ENCODE measurements at regions not wholly inside any gene's neighbourhood (a gene's known extent, or its start where the extent isn't known, plus 50 kb on each side); places are given as distances from the start of the nearest gene placed in this dataset.

DNA sequence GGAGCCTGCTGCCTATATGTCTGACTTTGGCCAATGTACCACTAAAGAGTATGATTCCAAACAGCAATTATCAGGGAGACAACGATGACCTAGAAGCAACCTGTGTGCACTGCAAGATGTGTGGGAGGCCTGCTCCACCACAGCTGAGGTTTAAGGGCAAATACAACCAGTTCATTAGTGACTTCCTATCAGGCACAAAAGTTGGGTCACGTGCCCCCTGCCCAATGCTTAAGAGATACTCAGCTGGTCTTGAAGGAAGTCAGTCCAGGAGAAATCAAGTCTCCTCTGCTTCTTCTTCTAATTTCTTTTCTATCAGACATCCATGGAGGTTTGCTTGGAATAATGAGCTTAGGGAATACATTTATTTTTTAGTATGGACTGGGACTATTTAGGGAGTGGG lies 296.0 kb downstream of the HLX start:
- ChIA-PET SMC1A (ENCODE audit: uncharacterized antibody, unreplicated experiment) (interaction anchor here (0.6 to 4.3 kb wide), 15 partner anchors 11 to 303 kb away, joined by 3 to 28 read pairs (median 4); partner anchors contain the start of gene HLX), RAD21 (ENCODE audit: unreplicated experiment) (interaction anchor here (1.4 to 3.3 kb wide), 3 partner anchors 8 to 260 kb away, joined by 4 to 17 read pairs (median 4); no protein-coding TSS in a partner anchor), POLR2A (interaction anchor here (1.0 kb wide), 1 partner anchor 11 kb away, joined by 6 read pairs; no protein-coding TSS in a partner anchor), CTCF (interaction anchor here (0.7 to 2.7 kb wide), 6 partner anchors 9 to 106 kb away, joined by 3 to 17 read pairs (median 4); no protein-coding TSS in a partner anchor)
- intact Hi-C loops (cut with micrococcal nuclease; ENCODE audit: unreplicated experiment) (no loop called here), in situ Hi-C loops (cut with MboI) (no loop called here)
- Histone ChIP-seq H3K9ac (ENCODE audit: control insufficient read depth, insufficient read depth, low read length) (no peak overlapping the region), H3K27ac (ENCODE audit: control insufficient read depth, insufficient read depth) (no peak overlapping the region), H3K4me3 (no peak overlapping the region), H4K20me1 (ENCODE audit: control insufficient read depth, insufficient read depth) (no peaks in the 10 kb centered on the region), H3K79me2 (ENCODE audit: control insufficient read depth, insufficient read depth, low read length) (no peaks in the 10 kb centered on the region), H3K27me3 (replicated peaks in 1 of 2; ENCODE audit: control insufficient read depth in 2 of 2, insufficient read depth in 2 of 2, low read length in 1 of 2) (no peaks in the 10 kb centered on the region; a peak in 1 of 4 replicates), H3K9me3 (replicated peaks; ENCODE audit: control insufficient read depth, insufficient read depth, low read length) (no peaks in the 10 kb centered on the region; the same call in 1 of the 3 replicates), H3K4me2 (ENCODE audit: control insufficient read depth, insufficient read depth) (no peak overlapping the region), H3K36me3 (ENCODE audit: control insufficient read depth in 2 of 2, insufficient read depth in 2 of 2, low read length in 1 of 2) (no peaks in the 10 kb centered on the region), H2AFZ (ENCODE audit: control insufficient read depth, low read depth, low read length) (no peak overlapping the region), H3K4me1 (ENCODE audit: control insufficient read depth, insufficient read depth, low read length) (no peaks in the 10 kb centered on the region)
- DNase-seq (ENCODE audit: low read depth, low spot score): no peak
- FAIRE-seq: no peak
- no TSS peak for BruUV-seq (replicated peaks)
- WGBS (ENCODE audit: insufficient coverage, insufficient replicate concordance, low lambda C conversion rate, missing lambda C conversion rate): 0% methylated on average over 2 of the region's 2 CpGs
- ATAC-seq: peak; percentile 42; the same call in 1 of the 3 replicates
- TF ChIP-seq BHLHE40 (IDR thresholded peaks at IDR 0.05; ENCODE audit: borderline replicate concordance in 1 of 2, low read depth in 2 of 2, low read length in 1 of 2) (peak in 1 of 2 experiments; percentile 34; a peak in 1 of 4 replicates), RAD51 (IDR thresholded peaks at IDR 0.05) (peak; percentile 69), ZNF217 (IDR thresholded peaks at IDR 0.05) (no peak)

DNA sequence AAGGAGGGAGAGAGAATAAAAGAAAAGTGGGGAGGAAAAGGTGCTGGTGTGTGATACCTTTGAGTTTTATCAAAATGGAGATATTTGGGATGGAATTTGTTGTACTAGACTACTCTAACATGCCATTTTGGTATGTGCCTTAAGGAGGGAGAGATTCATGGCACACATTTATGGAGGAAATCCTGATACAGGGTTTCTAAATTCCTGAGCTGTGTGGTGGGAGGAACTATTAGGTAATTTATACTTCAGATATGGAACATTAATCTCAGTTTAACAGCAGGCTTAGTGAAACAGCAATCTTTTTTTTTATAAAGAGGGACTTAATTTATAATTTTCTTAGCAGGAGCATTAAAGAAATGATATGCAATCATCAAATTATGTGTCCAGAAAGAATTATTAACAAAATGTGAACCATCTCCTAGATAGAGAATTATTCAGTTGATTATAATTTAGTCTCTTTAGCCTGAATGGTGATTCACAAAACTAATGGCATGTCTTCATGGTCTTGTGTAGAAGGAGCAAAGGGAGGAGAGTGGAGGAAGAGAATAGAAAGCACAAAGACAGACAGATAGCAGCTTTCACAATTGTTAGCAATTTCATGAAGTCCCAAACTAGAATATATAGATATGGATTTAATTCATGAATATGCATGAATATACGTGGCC lies 301.6 kb downstream of the HLX start:
- Histone ChIP-seq H3K9me3 (replicated peaks; ENCODE audit: control insufficient read depth, insufficient read depth, low read length) (no peaks in the 10 kb centered on the region), H3K36me3 (ENCODE audit: control insufficient read depth in 2 of 2, insufficient read depth in 2 of 2, low read length in 1 of 2) (no peaks in the 10 kb centered on the region), H3K4me3 (no peak overlapping the region), H3K9ac (ENCODE audit: control insufficient read depth, insufficient read depth, low read length) (no peak overlapping the region), H4K20me1 (ENCODE audit: control insufficient read depth, insufficient read depth) (no peaks in the 10 kb centered on the region), H3K4me2 (ENCODE audit: control insufficient read depth, insufficient read depth) (no peak overlapping the region), H3K4me1 (ENCODE audit: control insufficient read depth, insufficient read depth, low read length) (no peaks in the 10 kb centered on the region), H3K27ac (ENCODE audit: control insufficient read depth, insufficient read depth) (no peak overlapping the region), H2AFZ (ENCODE audit: control insufficient read depth, low read depth, low read length) (no peak overlapping the region), H3K27me3 (replicated peaks in 1 of 2; ENCODE audit: control insufficient read depth in 2 of 2, insufficient read depth in 2 of 2, low read length in 1 of 2) (no peaks in the 10 kb centered on the region), H3K79me2 (ENCODE audit: control insufficient read depth, insufficient read depth, low read length) (no peaks in the 10 kb centered on the region)
- ATAC-seq (no peak), DNase-seq (ENCODE audit: low read depth, low spot score) (no peak), FAIRE-seq (no peak)
- 19% methylated on average over 1 of the region's 1 CpG for WGBS (ENCODE audit: insufficient coverage, insufficient replicate concordance, low lambda C conversion rate, missing lambda C conversion rate)
- intact Hi-C loops (cut with micrococcal nuclease; ENCODE audit: unreplicated experiment) (no loop called here), in situ Hi-C loops (cut with MboI) (no loop called here)
- CTCF ChIA-PET: interaction anchor here (0.6 to 3.0 kb wide), 3 partner anchors 22 to 1084 kb away, joined by 3 to 11 read pairs (median 3); no protein-coding TSS in a partner anchor
- RAD21 ChIA-PET (ENCODE audit: unreplicated experiment): no interaction called here
- no TSS peak for BruUV-seq (replicated peaks)
- POLR2A ChIA-PET: no interaction called here
- SMC1A ChIA-PET (ENCODE audit: uncharacterized antibody, unreplicated experiment): interaction anchor here (2.5 to 3.3 kb wide), 2 partner anchors 13 to 22 kb away, joined by 18 to 22 read pairs; no protein-coding TSS in a partner anchor
- TF ChIP-seq CREB1 (IDR thresholded peaks at IDR 0.05; ENCODE audit: low read depth): no peak
- TF ChIP-seq, protein P1, sequence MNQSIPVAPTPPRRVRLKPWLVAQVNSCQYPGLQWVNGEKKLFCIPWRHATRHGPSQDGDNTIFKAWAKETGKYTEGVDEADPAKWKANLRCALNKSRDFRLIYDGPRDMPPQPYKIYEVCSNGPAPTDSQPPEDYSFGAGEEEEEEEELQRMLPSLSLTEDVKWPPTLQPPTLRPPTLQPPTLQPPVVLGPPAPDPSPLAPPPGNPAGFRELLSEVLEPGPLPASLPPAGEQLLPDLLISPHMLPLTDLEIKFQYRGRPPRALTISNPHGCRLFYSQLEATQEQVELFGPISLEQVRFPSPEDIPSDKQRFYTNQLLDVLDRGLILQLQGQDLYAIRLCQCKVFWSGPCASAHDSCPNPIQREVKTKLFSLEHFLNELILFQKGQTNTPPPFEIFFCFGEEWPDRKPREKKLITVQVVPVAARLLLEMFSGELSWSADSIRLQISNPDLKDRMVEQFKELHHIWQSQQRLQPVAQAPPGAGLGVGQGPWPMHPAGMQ (IDR thresholded peaks at IDR 0.05; ENCODE audit: borderline replicate concordance): no peak
- no peak for TF ChIP-seq ZSCAN29 (IDR thresholded peaks at IDR 0.05)
- TF ChIP-seq, protein P2, sequence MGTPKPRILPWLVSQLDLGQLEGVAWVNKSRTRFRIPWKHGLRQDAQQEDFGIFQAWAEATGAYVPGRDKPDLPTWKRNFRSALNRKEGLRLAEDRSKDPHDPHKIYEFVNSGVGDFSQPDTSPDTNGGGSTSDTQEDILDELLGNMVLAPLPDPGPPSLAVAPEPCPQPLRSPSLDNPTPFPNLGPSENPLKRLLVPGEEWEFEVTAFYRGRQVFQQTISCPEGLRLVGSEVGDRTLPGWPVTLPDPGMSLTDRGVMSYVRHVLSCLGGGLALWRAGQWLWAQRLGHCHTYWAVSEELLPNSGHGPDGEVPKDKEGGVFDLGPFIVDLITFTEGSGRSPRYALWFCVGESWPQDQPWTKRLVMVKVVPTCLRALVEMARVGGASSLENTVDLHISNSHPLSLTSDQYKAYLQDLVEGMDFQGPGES (IDR thresholded peaks at IDR 0.05): no peak
- TF ChIP-seq NFIC (IDR thresholded peaks at IDR 0.05; ENCODE audit: low read depth, low read length): no peak
- no peak for TF ChIP-seq CHD2 (IDR thresholded peaks at IDR 0.05; ENCODE audit: borderline replicate concordance, low read depth, low read length)
- TF ChIP-seq SPI1 (IDR thresholded peaks at IDR 0.05; ENCODE audit: borderline replicate concordance, insufficient read depth, low read depth, low read length): no peak
- no peak for TF ChIP-seq RUNX3 (IDR thresholded peaks at IDR 0.05; ENCODE audit: low read length)
- no peak for TF ChIP-seq SREBF1 (IDR thresholded peaks at IDR 0.05; ENCODE audit: low read length)
- TF ChIP-seq SRF (IDR thresholded peaks at IDR 0.05; ENCODE audit: low read depth in 2 of 2, low read length in 2 of 2): no peak
- no peak for TF ChIP-seq NFXL1 (IDR thresholded peaks at IDR 0.05; ENCODE audit: borderline replicate concordance)
- TF ChIP-seq RELA (IDR thresholded peaks at IDR 0.05; ENCODE audit: borderline replicate concordance, partially characterized antibody): no peak
